HG02885 (cell line): ENCODE measurements at regions not wholly inside any gene's neighbourhood (a gene's known extent, or its start where the extent isn't known, plus 50 kb on each side); places are given as distances from the start of the nearest gene placed in this dataset.

Experiments used
- ATAC-seq: cut with Tn5 transposase; IDR thresholded peaks from one replicate; pipeline ENCODE4 v1.9.1; 2021; ENCODE audit warnings: mild to moderate bottlenecking; ENCODE audit not compliant: unreplicated experiment, poor library complexity

DNA sequence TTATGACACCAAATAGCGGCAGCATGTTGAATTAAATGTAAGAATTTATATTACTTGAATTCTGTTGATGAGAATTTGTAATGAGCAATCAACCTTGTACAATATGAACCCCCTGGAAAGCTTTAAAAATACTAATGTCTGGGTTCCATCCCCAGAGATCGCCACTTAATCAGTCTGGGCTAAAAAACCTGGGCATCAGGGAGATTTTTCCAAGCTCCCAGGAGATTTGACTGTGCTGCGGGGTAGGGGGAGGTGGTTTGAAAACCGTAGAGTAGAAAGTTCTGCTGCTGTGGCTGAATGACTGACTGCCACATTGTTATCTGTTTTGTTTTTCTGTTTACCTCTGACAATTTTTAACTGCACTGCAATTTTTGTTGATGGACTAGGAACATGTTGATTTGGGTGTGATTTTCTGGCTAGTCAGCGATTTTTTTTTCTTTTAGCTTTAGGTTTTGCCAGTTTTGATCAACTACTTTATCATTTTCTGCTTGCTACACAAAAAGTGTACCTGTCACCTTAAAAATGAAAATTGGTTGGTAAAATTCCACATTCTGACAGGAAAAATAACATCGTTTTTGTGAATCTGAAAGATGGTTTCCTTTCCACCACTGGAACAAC is 79.3 kb downstream of the PCTP start:
- ATAC-seq: no peak

DNA sequence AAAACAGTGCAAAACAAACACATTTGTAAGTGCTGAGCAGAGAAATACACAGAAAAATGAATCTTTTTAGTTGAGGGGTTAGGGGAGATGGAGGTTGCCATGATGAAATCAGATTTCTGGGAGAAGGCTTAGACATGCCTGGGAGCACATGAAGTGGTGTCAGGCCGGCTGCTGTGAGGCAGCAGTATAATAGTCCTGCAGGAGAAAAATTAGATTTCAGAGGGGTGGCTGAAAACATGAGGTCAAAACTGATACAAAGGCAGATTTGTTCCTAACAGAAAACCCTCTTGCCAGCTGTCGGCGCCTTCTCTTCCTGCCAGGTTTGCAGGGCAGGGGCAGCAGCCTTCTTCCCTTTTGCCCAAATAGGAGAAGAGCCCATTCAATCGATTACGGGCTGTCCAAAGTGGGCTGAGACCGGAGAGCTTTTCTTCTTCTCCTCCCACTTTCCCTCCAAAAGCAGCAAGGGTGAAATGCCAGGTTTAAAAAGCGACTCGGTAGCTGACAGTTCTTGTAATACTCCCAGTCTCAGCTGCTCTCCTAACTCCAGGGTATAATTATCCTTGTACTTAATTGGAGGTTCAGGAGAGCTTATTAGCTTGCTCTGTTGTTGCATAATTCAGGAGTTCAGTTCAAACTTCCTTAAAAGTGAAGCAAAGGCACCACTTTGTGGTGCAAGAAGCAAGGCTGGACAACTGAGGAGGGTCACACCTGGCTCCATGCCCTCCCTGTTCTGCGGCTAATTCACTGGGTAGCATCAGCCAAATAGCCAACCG is 80.0 kb downstream of the PCTP start:
- no peak for ATAC-seq

DNA sequence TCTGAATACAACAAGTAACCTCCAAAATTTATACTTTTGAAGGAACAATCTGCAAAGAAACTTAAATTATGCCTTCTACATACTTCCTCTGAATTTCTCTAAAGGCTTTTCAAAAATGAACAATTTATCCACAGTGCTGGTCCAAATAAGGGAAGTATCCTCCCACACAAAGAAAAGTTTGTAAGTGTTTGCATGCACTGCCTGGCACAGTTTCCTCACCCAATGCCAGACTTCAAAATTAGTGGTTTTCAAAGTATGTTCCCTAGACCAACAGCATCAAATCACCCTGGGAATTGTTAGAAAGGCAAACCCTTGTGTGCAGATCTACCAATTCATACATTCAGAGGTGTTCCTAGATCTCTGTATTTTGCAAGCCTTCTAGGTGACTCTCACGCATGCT is 82.5 kb downstream of the PCTP start:
- ATAC-seq: no peak

DNA sequence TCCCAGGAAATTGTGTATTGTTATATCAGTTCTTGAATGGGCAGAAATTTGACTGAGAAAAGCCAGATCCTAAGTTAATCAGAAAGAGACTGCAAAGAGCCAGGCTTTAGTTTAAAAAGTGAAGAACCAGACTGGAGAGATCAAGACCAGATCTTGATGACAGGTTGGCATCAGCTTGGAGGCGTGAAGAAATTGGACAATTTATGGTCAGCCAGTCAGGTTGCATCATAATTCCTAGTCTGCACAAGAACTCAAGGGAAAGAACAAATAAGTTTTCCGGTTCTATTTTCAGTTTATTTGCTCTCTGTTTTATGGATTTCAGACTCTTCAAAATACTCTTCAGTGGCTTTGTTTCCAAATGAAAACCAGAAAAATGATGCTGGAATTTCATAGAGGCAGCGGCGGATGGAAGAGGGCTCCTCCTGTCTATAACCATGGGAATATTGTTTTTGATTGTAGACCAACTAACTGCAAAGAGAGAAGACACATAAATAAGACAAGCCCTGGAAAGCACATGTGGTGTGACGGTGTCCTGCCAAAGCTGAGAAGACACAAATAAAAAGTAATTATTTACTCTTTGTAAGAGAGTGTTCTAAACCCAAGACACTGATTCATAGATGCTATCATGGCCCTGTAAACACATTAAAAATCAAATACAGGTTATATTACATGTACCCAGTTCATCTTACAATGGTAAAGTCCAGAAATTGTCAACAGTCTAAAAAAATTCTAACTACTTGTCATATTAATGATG is 91.7 kb downstream of the PCTP start:
- ATAC-seq: no peak

- ATAC-seq: no peak
These were observed 92.9 kb downstream of the PCTP start for GRCh38 chr17:55843785-55844184.

GRCh38 chr17:55845385-55845784 is 94.5 kb downstream of the PCTP start:
- no peak for ATAC-seq

- no peak for ATAC-seq
These were observed 95.9 kb downstream of the PCTP start for GRCh38 chr17:55846745-55847144.

- ATAC-seq: peak; percentile 63
These were observed 101.9 kb downstream of the PCTP start for GRCh38 chr17:55852734-55853133.

GRCh38 chr17:55859301-55859795 is 108.5 kb downstream of the PCTP start:
- ATAC-seq: no peak

GRCh38 chr17:55865072-55865762 is 114.4 kb downstream of the PCTP start:
- no peak for ATAC-seq

- no peak for ATAC-seq
These were observed 119.2 kb downstream of the PCTP start for GRCh38 chr17:55870044-55870443.

DNA sequence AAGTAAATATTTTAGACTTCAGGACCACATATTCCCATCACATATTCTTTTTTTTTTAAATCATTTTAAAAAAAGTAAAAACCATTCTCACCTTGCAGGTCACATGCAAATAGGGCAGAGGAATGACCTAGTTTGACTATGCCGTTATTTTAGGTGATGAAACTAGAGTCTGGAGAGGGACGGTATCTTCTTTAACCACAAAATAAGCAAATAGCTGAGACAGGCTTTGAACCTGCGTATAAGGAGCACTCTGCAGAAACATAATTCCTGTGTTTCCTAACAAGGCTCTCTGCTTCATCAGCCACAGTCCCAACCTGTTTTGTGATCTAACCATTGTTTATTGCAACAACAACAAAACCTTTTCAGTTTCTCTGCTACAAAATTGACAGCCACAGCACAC is 121.5 kb downstream of the PCTP start:
- peak; percentile 83 for ATAC-seq

GRCh38 chr17:55873017-55873758 is 122.3 kb downstream of the PCTP start:
- peak; percentile 40 for ATAC-seq

GRCh38 chr17:55883149-55883548 is 132.3 kb downstream of the PCTP start:
- no peak for ATAC-seq

DNA sequence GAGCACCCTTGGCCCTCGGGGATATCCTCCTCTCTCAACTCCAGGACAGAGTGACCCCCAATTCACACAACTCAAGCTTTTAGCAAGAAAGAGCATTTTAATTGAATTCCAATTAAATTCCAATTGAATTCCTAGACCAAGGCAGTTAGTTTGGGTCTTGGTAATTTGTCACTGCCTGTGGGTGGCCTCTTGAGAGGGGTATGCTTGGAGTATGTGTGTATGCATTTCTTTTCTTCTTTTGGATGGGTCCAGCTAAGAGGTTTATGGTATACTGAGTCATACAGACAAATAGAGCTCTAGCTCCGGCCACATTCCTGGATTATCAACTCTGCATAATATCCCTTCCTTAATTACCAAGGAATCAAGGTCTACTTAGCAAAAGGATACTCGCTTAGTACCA is 136.7 kb downstream of the PCTP start:
- no peak for ATAC-seq

DNA sequence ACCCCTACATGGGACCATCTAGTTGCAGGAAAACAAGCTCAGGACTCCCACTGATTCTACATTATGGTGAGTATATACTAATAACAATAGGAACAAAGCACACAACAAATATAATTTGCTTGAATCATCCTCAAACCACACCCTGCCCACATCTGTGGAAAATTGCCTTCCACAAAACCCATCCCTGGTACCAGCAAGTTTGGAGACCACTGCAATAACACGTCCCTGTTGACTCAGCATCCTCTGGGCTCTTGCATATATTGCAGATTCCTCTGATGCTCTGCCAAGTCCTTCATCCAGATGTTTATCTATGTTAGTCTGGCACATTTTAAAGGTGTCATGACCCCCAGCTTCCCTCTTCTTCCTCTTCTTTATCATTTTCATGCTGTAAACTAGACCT is 138.4 kb downstream of the PCTP start:
- no peak for ATAC-seq

DNA sequence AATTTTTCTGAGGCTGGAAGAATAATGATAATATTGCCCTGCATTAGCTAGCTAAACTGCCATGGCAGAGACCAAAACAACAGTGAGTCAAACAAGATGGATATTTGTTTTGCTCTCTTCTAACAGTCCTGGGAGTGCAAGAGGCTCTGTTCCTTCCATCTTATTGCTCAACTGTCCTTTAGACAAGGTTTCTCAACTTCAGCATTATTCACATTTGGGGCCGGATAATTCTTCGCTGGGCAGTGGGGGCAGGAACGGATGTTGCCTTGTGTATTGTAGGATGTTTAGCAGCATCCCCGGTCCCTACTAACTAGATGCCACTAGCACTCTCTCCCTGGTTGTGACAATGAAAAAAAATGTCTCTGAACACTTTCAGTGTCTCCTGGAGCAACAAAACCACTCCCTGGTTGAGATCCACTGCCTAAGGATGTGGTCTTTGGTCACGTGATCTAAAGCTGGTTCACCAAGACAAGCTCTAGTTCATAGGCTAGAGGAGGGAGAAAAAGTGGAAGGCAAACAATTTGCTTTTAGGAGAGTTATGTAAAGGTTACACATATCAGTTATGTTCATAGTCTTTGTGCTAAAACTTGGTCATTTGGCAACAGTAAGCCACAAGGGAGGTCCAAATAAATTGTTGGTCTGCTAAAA is 144.4 kb downstream of the PCTP start:
- no peak for ATAC-seq

DNA sequence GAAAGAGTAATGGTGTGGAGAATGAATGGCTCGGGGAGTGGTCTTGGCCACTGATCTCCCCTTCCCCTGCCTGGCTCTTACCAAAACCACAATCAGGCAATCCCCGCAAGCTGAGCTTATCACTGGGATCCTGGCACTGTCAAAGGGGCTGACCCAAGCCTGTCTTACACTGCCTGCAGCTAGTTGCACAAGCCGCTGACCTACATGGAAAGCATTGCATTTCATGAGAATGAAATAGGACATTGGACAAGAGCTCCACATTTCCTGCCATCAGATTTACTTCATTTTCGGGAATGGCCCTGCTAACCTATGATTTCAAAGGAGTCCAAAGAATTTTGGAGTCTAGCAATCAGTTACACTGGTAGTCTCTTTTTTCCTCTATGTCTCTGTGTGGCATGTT is 146.4 kb downstream of the PCTP start:
- ATAC-seq: no peak

DNA sequence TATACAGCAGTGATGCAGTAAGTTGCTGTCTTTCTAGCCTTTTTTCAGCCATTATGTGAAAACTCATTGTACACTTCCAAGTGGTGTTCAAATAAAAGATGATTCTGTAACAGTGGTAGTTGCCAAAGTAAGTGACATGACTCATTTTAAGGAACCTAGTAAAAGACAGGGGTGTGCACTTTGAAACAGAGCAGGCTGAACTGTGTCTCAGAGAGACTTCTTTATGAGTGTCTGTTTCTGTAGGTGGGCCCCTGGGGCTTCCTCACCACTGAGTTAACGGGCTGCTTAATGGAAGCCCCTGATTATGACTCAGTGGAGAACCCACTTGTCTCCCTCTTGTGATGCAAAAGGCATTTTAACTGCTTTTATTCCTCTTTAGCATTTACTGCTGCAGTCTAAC is 147.3 kb downstream of the PCTP start:
- ATAC-seq: no peak

DNA sequence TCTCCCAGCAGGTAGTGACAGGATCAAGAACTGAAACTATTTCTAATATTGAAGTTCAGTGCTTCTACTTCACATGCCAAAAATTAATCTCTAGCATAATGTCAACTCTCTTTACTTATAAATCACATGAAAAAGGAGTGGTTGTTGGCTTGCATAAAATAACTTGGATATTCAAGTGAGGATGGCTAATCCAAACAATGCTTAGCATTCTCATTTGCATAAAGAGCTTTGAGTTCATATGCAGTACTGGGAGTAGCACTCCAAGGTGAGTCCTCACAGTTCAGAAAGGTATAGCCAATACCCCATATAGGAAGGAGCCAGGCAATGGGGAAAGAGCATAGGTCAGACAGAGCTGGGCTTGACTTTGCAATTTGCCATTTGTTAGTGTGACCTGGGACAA is 149.3 kb downstream of the PCTP start:
- ATAC-seq: no peak
